ENCODE measurements at regions not wholly inside any gene's neighbourhood (a gene's known extent, or its start where the extent isn't known, plus 50 kb on each side); places are given as distances from the start of the nearest gene placed in this dataset.

GRCh38 chrX:39580043-39580442 lies 517.7 kb downstream of the BCOR start:
- DNase-seq, result no peak

DNA sequence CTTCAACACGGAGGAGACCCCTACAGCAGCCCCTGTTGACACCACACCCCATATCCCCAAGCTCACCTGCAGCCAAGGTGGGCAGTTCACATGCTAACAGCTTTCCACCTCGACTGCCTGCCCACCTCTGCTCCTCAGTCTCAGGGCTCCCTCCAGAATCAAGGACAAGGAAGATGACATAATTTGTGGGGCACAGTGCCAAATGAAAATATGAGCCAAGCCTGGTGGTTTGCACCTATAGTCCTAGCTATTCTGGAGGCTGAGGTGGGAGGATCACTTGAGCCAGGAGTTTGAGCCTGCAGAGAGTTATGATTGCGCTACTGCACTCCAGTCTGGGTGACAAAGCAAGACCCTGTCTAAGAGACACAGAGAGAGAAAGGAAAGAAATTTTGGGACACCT lies 516.3 kb downstream of the BCOR start:
- DNase-seq, result no peak

DNA sequence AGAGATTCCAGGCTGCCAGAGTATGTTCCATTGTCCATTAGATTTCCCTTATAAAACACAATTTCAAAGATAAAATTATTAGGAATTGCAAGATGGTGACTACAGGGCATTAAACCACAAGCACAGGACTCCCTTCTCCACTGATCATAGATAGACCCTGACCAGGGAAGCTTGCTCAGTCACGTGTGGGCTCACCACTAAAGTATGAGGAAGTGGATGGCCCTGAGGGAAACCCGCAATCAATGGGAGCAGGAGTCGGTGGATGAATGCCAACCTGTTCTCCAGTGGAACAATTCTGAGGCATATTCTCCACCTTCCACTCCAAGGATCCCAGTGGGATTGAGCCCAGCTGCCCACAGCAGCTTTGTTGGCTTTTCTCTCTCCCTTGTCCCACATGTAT lies 515.7 kb downstream of the BCOR start:
- no peak for DNase-seq

- no peak for DNase-seq
These were observed 514.8 kb downstream of the BCOR start for GRCh38 chrX:39582976-39583375.

DNA sequence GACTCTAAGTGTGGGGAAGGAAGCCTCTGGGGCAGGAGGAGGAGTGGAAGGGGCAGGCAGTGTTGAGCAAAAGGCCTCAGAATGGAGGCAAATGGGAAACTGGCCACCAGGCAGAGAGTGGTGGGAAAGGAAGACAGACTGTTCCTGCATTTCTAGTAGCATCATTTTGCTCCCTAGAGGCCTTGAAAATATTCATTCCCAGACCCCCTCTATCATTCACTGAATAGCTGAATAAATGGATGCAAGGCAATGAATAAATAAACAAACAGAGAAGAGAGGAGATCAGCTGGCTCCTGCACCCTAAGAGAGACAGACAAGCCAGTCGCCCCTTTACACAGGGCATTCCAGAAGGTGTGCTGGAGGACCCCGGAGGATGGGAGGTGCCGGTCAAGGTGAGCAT lies 511.9 kb downstream of the BCOR start:
- DNase-seq, result no peak

DNA sequence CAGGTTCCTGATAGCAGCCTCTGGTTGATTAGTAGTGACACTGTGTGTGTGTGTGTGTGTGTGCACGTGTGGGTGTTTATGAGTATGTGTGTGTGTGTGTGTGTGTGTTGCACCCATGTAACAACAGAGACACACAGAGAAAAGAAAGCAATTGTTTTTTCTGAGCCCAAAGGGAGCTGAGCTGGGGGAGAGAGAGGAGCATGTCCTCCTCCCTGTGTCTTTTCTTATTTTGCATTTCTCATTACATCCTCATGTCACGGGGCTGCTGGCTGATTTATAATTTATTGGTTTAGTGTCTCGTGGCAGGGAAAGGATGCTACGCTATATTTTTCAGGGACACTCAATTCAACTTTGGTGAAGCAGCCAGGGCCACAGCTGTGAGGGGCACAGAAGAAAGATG lies 511.4 kb downstream of the BCOR start:
- no peak for DNase-seq

DNA sequence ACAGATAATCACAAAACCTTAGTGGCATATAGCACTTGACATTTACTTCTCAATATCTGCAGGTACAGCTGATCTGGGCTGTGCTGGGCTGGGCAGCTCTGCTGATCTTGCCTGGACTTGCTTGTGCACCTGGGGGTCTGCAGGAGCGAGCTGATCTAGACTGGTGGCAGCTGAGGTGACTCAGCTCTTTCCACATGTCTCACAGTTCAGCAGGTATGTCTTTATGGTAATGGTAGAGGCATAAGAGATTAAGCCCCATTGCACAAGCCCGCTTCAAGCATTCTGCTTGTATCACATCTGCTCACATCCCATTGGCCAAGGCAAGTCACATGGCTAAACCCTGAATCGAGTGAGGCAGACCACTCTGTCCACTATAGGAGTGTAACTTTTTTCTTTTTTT lies 506.7 kb downstream of the BCOR start:
- no peak for DNase-seq

GRCh38 chrX:39592776-39593175 lies 505.0 kb downstream of the BCOR start:
- no peak for DNase-seq

- DNase-seq, result no peak
These were observed 501.8 kb downstream of the BCOR start for GRCh38 chrX:39595977-39596376.

- no peak for DNase-seq
These were observed 501.3 kb downstream of the BCOR start for GRCh38 chrX:39596437-39596836.

GRCh38 chrX:39599339-39599738 lies 498.4 kb downstream of the BCOR start:
- no peak for DNase-seq

- DNase-seq, result no peak
These were observed 497.5 kb downstream of the BCOR start for GRCh38 chrX:39600222-39600621.

DNA sequence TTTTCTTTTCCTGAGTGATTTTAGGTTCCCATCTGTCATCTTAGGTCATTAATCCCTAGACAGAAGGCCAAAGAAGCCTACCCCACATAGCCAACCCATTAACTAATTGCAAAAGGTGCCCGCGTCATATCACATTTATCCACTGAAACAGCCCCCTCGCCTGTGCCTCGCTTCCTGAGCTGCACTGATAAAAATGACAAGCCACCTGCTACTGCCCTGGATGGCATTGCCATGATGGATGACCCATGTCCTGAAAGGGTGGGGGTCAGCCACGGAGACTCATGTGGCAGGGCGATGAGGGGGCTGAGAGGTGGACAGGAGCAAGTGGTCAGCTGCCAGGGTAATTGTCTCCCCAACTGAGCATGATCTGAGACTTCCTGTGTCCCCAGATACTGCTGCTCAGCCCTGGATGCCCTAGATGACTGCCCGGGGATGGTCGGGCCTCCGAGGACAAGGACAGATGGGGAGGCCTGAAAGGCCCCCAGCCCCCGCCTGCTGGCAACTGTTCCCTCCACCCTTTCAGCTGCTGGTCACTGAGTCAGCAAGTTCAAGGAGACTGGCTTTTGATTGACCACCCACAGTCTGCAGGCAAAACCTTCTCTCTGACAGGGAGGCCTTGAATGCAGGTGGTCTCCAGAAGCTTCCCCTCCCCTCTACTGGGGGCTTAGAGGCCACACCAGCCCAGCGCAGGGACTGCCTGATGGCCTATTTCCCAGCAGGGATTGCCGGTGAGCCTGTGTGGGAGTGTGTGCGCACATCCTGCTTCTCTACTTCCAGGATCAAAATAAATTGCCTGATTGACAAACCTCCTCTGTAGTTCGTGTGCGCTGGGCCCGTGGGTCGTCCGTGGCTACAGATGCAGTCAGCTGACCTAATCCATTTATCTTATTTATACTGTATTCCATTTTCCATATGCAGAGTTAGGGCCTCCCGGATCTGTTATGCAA lies 496.3 kb downstream of the BCOR start:
- no peak for DNase-seq

DNA sequence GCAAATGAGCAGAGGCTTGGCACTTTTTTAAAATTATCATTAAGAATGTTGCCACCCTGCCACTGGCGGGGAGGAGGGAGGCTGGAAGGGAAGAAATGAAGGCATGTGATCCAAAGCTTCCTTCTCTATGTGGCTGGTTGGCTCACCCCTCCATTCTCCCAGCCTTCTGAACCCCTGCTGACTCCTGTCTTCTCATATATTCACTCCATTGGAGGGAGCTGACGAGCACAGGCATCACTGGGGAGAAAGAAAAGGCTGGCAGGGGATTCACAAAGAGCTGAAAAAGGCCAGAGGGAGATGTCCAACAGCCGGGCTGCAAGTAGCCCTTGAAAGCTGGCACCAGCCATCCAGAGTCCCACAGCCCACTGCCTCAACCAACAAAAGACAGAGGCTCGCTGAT lies 495.6 kb downstream of the BCOR start:
- DNase-seq, result no peak

GRCh38 chrX:39603230-39603629 lies 494.5 kb downstream of the BCOR start:
- DNase-seq, result no peak

DNA sequence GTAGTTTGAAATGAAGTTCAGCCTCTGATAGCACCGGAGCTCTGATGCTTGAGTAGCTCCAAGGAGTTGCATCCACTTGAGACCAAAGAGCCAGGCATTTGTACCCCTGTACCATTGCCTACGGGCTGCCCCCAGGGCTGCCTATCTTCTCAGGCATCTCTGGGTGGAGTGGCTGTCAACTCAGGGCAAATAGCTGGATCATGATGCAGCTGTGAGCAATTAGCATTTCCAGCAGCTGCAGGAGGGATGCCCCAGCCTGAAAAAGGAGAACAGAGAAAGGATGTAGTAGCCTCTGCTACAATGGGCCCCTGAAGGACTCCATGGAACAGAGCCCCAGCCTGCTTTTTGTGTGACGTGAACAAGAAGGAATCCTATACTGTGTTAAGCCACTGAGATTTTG lies 492.6 kb downstream of the BCOR start:
- no peak for DNase-seq

DNA sequence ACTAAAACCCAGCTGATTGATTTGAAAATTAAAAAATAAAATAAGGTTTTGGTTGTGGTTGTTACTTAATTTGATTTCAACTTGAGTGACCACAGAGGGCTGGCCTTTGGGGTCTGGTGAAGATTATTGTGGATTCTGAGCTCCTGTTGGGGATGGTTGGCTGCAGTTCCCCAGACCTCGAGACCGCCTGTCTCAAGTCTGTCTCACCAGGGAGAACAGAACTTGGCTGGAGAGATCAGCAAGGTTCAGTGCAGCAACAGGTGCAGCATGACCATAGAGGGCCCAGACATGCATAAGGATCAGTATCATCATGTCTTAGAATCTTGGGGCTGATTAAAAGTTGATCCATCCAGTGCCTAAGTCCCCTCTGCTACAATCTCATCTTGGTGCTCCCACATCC lies 491.9 kb downstream of the BCOR start:
- DNase-seq, result no peak

GRCh38 chrX:39609941-39610340 lies 487.8 kb downstream of the BCOR start:
- DNase-seq, result no peak

DNA sequence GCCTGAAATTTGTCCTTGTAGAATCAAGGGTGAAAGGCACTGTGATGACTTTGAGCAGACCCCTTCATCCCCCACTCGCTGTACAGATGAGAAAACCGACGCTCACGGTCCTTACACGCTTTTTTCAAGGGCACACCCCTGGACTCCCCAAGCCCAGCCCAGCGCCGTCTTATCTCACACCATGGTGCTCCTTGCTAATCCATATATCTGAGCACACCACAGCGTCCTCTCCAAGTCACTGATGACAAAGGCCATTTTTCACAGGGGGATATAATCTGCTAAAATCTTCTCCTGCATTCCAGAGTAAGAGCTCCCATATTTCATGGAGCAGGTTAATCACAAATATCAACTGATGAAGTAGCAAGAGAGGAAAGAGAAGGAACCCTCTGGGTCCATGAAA lies 486.3 kb downstream of the BCOR start:
- no peak for DNase-seq

DNA sequence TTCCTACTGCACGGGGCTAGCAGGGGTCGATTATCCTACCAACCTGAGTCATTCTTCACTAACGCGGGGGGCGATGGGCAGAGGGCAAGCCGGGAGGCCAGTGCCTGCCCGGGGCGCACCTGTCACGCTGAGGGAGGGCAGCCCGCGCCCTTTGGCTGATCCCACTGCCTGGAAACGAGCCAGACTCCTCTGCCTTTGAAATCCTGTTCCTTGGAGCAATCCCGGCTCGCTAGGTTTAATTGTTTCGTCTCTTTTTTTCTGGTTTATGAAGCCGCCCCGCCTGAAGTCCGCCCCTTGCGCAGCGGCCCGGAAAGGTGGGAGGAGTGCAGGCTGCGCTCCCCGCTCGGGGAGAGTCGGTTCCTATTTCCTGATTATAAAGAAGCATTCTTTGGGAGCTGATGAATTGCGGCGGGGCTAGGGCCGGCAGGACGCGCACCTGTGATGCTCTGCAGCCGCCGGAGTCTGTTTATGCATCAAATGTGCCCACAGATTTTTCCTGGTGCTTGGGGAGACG lies 484.2 kb downstream of the BCOR start:
- DNase-seq, result no peak

DNA sequence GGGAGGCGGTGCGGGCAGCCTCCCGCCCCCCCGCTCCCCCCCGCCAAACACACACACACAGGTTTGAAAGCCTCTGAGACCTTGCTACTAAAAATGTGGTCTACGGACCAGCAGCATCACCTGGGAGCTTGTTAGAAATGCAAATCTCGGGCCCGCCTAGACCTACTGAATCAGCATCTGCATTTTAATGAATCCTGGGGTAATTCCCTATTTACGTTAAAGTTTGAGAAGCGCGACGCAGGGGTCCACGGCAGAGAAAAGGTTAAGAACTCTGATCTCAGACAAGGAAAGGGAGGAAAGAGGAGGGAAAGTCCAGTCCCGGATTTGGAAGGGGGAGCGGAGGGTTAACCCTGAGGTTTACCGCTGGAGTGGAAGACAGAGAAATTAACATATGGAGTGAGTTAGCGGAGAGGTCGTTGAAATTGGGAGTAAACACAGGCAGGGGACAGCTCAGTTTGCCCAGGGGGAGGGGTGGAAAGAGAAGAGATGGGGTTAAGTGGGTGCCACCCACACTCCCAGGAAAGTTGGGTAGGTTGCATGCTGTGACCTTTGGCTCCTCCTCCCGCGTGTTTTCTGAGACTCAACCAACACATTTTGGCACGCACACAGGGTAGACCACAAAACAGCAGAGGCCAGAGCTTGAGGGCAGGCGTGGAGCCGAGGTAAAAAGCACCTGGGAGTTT lies 483.6 kb downstream of the BCOR start:
- no peak for DNase-seq

- DNase-seq, result no peak
These were observed 483.1 kb downstream of the BCOR start for GRCh38 chrX:39614680-39614998.

DNA sequence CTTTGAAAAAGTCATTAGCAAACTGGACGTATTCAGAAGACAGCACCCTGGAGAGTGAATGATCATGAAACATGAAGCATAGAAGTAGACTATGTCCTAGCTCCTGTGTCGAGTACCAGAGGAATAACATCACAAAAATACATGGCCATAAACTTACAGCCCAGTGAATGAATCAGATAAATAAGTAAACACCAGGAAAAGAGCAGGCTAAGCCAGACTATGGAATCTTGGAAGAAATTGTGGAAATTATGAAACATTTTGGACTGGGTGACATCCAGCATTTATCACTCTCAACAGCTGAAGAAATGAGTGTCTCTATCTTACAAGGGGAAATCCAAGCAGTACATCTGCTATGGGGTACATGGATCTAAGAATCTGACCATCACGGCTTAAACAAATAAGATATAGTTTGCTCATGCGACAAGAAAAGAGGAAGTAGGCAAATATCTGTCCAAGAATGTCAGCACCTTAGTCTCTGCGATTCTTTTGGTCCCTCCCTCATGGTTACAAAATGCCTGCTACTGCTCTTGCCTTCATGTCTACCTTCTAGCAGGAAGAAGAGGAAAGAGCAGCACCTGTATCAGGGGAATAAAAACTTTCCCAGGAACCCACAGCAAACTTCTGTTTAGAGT lies 481.5 kb downstream of the BCOR start:
- DNase-seq, result no peak

DNA sequence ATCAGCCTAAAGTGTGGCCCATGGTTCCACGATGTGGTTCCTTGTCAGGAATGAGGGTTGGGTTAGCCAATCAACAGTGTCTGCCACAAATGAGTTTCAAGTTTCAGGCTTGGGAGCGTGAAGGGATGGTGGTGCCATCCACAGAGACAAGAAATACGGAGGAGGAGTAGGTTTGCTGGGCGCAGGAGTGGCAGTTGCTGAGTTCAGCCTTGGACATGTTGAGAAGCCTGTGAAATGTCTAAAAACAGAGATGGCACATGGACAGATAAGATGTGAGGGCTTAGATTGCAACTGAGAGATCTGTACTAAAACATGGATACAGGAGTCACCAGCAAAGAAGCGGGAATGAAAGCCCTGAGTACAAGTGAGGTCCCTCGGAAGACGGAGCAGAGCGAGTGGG lies 481.0 kb downstream of the BCOR start:
- DNase-seq, result no peak

Measured in NCI-H2081 treated with DMSO at 0.1 percent for 48 hours (cell line).